OCI-LY3 (cell line): ENCODE measurements at regions not wholly inside any gene's neighbourhood (a gene's known extent, or its start where the extent isn't known, plus 50 kb on each side); places are given as distances from the start of the nearest gene placed in this dataset.

ENCODE experiments used
- EZH2phosphoT487 ChIP-seq: fragments of 200-600 bp; shearing (Covaris generic); IDR thresholded peaks from 2 replicates; pipeline ENCODE4 v1.6.1; 2018; ENCODE audit warnings: antibody characterized with exemption, mixed run types, low read depth
- TF ChIP-seq, protein P1 (sequence below): fragments of 200-600, 300-600 bp; sonication (generic); IDR thresholded peaks from 2 replicates; pipeline ENCODE4 v1.5.1; 2014; ENCODE audit warnings: antibody characterized with exemption, low read length, low read depth

DNA sequence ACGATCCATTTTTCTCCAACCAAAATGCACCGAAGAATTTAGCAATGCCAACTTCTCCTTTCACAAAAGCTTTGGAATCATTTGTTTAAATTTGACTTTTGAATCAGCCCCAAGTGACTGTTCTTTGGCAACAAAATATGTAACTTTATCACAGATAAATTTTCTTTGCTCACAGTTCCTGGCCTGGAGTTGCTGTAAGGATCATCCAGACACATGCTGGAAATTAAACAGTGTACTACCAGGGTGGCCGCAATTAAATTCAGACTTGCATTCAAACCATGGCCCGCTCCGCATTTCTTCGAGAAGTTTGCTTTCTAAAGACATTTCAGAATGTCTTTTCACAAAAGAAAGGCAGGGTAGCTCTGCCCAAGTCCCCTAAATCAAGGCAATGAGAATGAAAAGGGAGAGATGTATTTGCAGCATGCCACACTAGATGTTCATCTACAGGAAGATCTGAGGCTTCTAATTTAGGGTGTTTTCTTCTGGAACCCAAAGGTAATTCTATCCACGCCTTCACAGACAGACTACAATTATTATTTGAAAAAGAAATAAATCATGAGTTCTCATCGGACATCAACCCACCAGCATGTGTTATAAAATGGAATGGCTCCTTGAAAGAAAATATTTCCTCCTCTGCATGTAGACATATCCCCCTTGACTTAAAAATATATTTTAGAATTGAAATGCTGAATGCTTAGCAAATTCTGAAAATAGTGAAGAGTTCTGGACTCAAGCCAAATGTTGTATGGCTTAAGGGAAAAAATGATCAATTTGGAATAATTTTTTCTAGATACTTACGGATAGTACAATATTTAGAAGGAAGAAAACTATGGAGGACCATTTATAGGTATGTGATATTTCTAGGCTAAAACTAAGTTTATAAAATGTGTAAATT, 189.7 kb upstream of the BLID start:
- TF ChIP-seq EZH2phosphoT487 = no peak
- TF ChIP-seq, protein P1, sequence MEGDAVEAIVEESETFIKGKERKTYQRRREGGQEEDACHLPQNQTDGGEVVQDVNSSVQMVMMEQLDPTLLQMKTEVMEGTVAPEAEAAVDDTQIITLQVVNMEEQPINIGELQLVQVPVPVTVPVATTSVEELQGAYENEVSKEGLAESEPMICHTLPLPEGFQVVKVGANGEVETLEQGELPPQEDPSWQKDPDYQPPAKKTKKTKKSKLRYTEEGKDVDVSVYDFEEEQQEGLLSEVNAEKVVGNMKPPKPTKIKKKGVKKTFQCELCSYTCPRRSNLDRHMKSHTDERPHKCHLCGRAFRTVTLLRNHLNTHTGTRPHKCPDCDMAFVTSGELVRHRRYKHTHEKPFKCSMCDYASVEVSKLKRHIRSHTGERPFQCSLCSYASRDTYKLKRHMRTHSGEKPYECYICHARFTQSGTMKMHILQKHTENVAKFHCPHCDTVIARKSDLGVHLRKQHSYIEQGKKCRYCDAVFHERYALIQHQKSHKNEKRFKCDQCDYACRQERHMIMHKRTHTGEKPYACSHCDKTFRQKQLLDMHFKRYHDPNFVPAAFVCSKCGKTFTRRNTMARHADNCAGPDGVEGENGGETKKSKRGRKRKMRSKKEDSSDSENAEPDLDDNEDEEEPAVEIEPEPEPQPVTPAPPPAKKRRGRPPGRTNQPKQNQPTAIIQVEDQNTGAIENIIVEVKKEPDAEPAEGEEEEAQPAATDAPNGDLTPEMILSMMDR = no peak
